Esophagus squamous epithelium (tissue), 5 donors: ENCODE measurements at regions not wholly inside any gene's neighbourhood (a gene's known extent, or its start where the extent isn't known, plus 50 kb on each side); places are given as distances from the start of the nearest gene placed in this dataset.

Experiments used
- DNase-seq: peaks from one replicate; lab custom pipeline; 2025; lab: John Stamatoyannopoulos, UW
- H3K27ac ChIP-seq, 4 donors: fragments of 200-600 bp; sonication (generic); one replicate each; pipeline ENCODE4 v1.5.1; 2016 to 2019; ENCODE audit warnings: mild to moderate bottlenecking in 1 of 4
- H3K27me3 ChIP-seq, 4 donors: fragments of 200-600 bp; sonication (generic); 1 replicate in 3 of 4; 2 replicates in 1 of 4; pipeline versions ENCODE4 v1.5.1 to v1.6.0; 2017 to 2021; ENCODE audit warnings: antibody characterized with exemption in 1 of 4
- H3K36me3 ChIP-seq, 3 donors: fragments of 200-600 bp; sonication (generic); one replicate each; pipeline ENCODE4 v1.5.1; 2016 to 2019
- H3K4me1 ChIP-seq, 3 donors: fragments of 200-600 bp; sonication (generic); one replicate each; pipeline ENCODE4 v1.5.1; 2017 to 2019
- H3K4me3 ChIP-seq, 4 donors: fragments of 200-600 bp; sonication (generic); 1 replicate in 3 of 4; 2 replicates in 1 of 4; pipeline ENCODE4 v1.5.1; 2016 to 2019; ENCODE audit warnings: mild to moderate bottlenecking in 2 of 4, moderate library complexity in 1 of 4
- H3K9me3 ChIP-seq, 3 donors: fragments of 200-600 bp; sonication (generic); one replicate each; pipeline ENCODE4 v1.5.1; 2016 to 2019
- POLR2A ChIP-seq, 4 donors: fragments of 450-650 bp; IDR thresholded peaks; one replicate each; pipeline ENCODE4 v1.6.1; 2017; ENCODE audit warnings: antibody characterized with exemption in 4 of 4, mild to moderate bottlenecking in 4 of 4, moderate library complexity in 3 of 4
- WGBS, 2 donors: methylation state at CpG; one replicate each; pipeline ENCODE4 v1.1.5; 2018; 5-methylcytosine and 5-hydroxymethylcytosine counted together
- intact Hi-C: fragments of 100-400 bp; cut with DNase I; formaldehyde crosslinking; loops from one replicate; pipeline ENCODE4 v1.15.0; 2022
- TF ChIP-seq, protein P1 (sequence below), 6 experiments: fragments of 450-650 bp in 4 of 6; fragments of 200-600 bp in 2 of 6; sonication (generic) in 2 of 6; IDR thresholded peaks; one replicate each; pipeline ENCODE4 v1.5.1; 2016 to 2019; ENCODE audit warnings: antibody characterized with exemption in 6 of 6, mild to moderate bottlenecking in 4 of 6, moderate library complexity in 4 of 6
- donor health status: DM: yes; HTN: yes; CAD: no.

DNA sequence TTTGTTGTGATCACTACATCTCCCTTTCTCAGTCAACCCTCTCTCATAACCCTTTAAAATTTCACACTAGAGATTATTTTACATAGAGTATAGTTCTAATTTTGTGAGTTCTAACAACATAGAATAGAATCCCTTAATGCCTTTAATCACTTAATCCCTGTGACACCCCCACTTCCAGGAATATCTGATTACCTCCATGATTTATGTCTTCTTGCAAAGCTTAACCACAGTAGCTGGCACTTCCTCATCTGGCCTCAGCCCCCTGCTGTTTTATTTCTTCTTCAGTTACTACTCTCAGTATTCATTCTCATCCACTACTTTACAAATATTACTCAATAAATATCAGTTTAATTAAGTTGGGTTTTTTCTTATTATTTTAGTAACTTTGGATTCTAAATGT lies 340.9 kb downstream of the CENPC start:
- intact Hi-C loops = no loop called here
- DNase-seq = no peak
- H3K4me3 ChIP-seq = no peak overlapping the region

DNA sequence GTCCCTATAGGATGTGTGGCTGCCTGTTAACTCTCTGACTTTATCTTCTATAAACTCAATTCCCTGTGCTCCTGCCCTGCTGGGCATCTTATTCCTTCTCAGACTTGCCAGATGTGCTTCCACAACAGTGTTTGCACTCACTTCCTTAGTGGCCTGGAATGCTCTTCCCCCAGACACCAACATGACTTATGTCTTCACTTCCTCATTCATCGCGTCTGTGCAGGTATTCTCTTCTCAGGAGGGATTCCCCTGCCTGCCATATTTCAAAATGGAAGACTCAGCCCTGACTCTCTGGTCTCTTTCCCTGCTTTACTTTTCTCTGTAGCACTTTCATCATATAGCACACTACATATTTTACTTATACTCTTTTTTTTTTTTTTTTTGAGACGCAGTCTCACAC lies 344.0 kb downstream of the CENPC start:
- Histone ChIP-seq H3K9me3 (no peaks in the 10 kb centered on the region), H3K27me3 (no peaks in the 10 kb centered on the region), H3K27ac (no peak overlapping the region), H3K4me1 (no peaks in the 10 kb centered on the region), H3K36me3 (no peaks in the 10 kb centered on the region), H3K4me3 (no peak overlapping the region)
- DNase-seq = no peak
- TF ChIP-seq, protein P1, sequence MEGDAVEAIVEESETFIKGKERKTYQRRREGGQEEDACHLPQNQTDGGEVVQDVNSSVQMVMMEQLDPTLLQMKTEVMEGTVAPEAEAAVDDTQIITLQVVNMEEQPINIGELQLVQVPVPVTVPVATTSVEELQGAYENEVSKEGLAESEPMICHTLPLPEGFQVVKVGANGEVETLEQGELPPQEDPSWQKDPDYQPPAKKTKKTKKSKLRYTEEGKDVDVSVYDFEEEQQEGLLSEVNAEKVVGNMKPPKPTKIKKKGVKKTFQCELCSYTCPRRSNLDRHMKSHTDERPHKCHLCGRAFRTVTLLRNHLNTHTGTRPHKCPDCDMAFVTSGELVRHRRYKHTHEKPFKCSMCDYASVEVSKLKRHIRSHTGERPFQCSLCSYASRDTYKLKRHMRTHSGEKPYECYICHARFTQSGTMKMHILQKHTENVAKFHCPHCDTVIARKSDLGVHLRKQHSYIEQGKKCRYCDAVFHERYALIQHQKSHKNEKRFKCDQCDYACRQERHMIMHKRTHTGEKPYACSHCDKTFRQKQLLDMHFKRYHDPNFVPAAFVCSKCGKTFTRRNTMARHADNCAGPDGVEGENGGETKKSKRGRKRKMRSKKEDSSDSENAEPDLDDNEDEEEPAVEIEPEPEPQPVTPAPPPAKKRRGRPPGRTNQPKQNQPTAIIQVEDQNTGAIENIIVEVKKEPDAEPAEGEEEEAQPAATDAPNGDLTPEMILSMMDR (IDR thresholded peaks at IDR 0.05) = no peak
- TF ChIP-seq POLR2A (IDR thresholded peaks at IDR 0.05) = no peak
- 54 to 77% methylated on average over 2 to 3 of the region's 3 CpGs for WGBS, 2 donors
- intact Hi-C loops = no loop called here

More for the DNA sequence above, 340.9 kb downstream of the CENPC start:
- H3K36me3 ChIP-seq = no peaks in the 10 kb centered on the region
- H3K27ac ChIP-seq = no peak overlapping the region
- TF ChIP-seq POLR2A (IDR thresholded peaks at IDR 0.05) = no peak
- TF ChIP-seq, protein P1 (IDR thresholded peaks at IDR 0.05) = no peak
- H3K27me3 ChIP-seq = no peaks in the 10 kb centered on the region
- H3K4me1 ChIP-seq = no peaks in the 10 kb centered on the region
- no peaks in the 10 kb centered on the region for H3K9me3 ChIP-seq

DNA sequence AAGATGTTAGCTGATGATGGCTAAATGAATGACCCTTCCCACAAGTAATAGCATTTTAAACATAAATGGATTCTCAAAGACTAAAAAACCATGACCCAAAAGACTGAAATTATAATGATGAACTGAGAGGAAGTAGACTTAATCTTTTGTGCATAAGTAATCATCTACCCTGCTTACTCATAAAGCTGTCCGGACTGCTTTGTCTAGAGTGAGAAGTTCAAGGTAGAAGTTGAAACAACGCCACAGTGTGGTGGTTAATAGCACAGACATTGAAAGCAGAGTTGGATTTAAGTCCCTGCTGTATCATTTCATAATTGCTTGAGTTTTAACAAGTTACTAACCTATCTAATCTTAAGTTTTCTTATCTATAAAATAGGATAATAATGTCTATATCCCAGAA lies 346.6 kb downstream of the CENPC start:
- TF ChIP-seq, protein P1 (IDR thresholded peaks at IDR 0.05) = no peak
- no peak for TF ChIP-seq POLR2A (IDR thresholded peaks at IDR 0.05)
- no peak overlapping the region for H3K4me3 ChIP-seq
- H3K4me1 ChIP-seq = no peaks in the 10 kb centered on the region
- no peaks in the 10 kb centered on the region for H3K9me3 ChIP-seq
- H3K27me3 ChIP-seq = no peaks in the 10 kb centered on the region
- intact Hi-C loops = no loop called here
- no peaks in the 10 kb centered on the region for H3K36me3 ChIP-seq
- 22 to 32% methylated on average over 2 of the region's 2 CpGs for WGBS, 2 donors
- DNase-seq = no peak
- H3K27ac ChIP-seq = no peak overlapping the region

DNA sequence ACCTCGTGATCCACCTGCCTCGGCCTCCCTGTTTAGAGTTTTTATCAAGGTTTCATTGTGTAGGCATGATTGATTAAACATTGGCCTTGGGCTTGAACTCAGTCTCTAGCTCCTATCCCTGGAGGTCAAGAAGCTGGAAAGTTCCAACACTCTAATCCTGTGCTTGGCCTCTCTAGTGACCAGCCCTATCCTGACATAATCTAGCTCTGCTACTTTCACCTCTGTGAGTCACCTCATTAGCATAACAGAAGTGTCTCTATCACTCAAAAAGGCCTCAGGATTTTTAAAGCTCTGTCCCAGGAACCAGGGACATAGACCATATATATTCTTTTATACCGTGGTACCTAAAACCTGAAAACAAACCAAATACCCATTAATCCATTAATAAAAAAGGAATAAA lies 377.5 kb downstream of the CENPC start:
- TF ChIP-seq POLR2A (IDR thresholded peaks at IDR 0.05) = no peak
- TF ChIP-seq, protein P1 (IDR thresholded peaks at IDR 0.05) = no peak
- H3K9me3 ChIP-seq = no peaks in the 10 kb centered on the region
- no peak overlapping the region for H3K4me3 ChIP-seq
- no peaks in the 10 kb centered on the region for H3K4me1 ChIP-seq
- DNase-seq = no peak
- H3K27ac ChIP-seq = no peak overlapping the region
- H3K27me3 ChIP-seq = no peaks in the 10 kb centered on the region
- WGBS, 2 donors = 73 to 81% methylated on average over 1 to 3 of the region's 3 CpGs
- no peaks in the 10 kb centered on the region for H3K36me3 ChIP-seq
- intact Hi-C loops = no loop called here

DNA sequence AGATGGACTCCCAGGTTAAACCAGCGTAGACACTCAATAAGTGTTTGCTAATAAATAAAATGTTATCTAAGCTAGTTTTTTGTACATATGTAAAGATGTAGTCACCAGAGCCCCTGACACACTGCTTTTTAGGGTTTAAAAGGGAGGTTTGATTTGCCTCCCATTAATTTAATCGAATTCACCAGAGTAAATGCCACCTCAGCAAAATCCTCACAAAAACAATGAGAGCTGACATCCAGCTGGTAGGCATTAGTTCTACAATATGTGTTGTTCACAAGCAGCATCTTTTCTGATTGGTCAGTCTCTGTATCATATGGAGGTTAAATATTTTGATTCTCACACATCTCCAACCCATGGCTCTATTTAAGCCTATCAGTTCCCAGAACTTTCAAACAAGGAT lies 382.6 kb downstream of the CENPC start:
- no peaks in the 10 kb centered on the region for H3K27me3 ChIP-seq
- no peaks in the 10 kb centered on the region for H3K36me3 ChIP-seq
- 54 to 71% methylated on average over 2 of the region's 2 CpGs for WGBS, 2 donors
- H3K9me3 ChIP-seq = no peaks in the 10 kb centered on the region
- no peak overlapping the region for H3K4me3 ChIP-seq
- no peak for TF ChIP-seq POLR2A (IDR thresholded peaks at IDR 0.05)
- TF ChIP-seq, protein P1 (IDR thresholded peaks at IDR 0.05) = no peak
- no peak overlapping the region for H3K27ac ChIP-seq
- intact Hi-C loops = no loop called here
- H3K4me1 ChIP-seq = no peaks in the 10 kb centered on the region
- DNase-seq = no peak
